ENCODE measurements at regions not wholly inside any gene's neighbourhood (a gene's known extent, or its start where the extent isn't known, plus 50 kb on each side); places are given as distances from the start of the nearest gene placed in this dataset.

DNA sequence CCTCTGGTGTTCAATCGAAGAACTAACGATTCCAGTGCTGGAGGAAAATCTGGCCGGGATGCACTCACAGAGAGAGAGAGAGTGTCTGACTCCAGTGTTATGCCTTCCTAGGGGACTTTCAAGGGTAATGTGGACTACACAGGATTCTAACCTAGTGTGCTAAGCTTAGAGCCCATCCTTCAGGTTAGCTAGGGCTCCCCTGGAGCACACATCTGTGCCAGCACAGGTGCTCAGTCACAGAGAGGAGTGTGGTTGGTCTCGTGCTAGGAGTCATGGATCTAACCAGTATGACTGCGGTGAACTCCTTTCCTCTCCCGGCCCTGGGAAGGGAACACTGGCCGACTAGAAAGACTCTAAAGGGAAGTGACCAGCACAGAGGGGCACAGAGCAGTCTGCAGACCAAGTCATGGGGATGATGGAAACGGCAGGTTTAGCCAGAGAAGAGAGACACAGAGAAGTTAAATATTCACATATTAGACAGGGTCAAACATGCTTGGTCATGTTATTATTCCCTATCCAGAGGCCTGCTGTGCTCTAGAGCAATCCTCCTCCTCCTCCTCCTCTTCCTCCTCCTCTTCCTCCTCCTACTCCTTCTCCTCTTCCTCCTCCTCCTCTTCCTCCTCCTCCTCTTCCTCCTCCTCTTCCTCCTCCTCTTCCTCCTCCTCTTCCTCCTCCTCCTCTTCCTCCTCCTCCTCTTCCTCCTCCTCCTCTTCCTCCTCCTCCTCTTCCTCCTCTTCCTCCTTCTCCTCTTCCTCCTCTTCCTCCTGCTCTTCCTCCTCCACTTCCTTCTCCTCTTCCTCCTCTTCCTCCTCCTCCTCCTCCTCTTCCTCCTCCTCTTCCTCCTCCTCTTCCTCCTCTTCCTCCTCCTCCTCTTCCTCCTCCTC is 280.3 kb downstream of the XXYLT1 start:
- Mint-ChIP-seq H3K27ac (no peak overlapping the region), H3K4me3 (no peak overlapping the region), H3K4me1 (peaks cover 5% of the 10 kb centered on the region; the same call in 2 of the 3 replicates), H3K36me3 (ENCODE audit: low read depth) (no peaks in the 10 kb centered on the region), H3K27me3 (ENCODE audit: insufficient read depth, low read depth, poor library complexity) (peaks cover 4% of the 10 kb centered on the region), H3K9me3 (no peaks in the 10 kb centered on the region)
- Histone ChIP-seq H2AFZ (no peak overlapping the region), H3K79me2 (replicated peaks; ENCODE audit: insufficient read depth) (no peaks in the 10 kb centered on the region), H3K9me2 (ENCODE audit: insufficient read depth) (0 out of 2 replicates have a peak, but pooled peaks cover 3% of the 10 kb centered on the region), H3K27ac (ENCODE audit: low read depth) (no peak overlapping the region), H3K36me3 (ENCODE audit: insufficient read depth) (no peaks in the 10 kb centered on the region), H3K4me2 (no peak overlapping the region), H3F3A (replicated peaks; ENCODE audit: low read depth) (no peaks in the 10 kb centered on the region), H3K4me1 (ENCODE audit: insufficient read depth) (no peaks in the 10 kb centered on the region), H3K27me3 (ENCODE audit: insufficient read depth) (no peaks in the 10 kb centered on the region), H3K4me3 (no peak overlapping the region), H4K20me1 (replicated peaks; ENCODE audit: insufficient read depth) (no peaks in the 10 kb centered on the region)
- DNase-seq (ENCODE audit: low spot score) (no peak), ATAC-seq (no peak)
- TF ChIP-seq EZH2 (IDR thresholded peaks at IDR 0.05; ENCODE audit: low read depth, unreplicated experiment): no peak

DNA sequence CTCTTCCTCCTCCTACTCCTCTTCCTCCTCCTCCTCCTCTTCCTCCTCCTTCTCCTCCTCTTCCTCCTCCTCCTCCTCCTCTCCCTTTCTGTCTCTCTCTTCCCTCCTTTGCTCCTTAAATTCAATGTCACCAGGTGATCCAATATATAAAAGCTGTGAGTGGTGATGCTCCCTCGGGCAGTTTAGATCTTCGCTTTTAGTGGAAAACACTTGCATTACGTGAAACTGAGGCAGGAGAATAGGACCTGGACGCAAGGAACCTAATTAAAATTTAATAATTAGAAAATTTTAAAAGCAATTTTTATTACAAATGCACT is 279.7 kb downstream of the XXYLT1 start:
- Mint-ChIP-seq H3K27me3 (ENCODE audit: insufficient read depth, low read depth, poor library complexity) (peaks cover 2% of the 10 kb centered on the region), H3K36me3 (ENCODE audit: low read depth) (no peaks in the 10 kb centered on the region), H3K9me3 (no peaks in the 10 kb centered on the region), H3K4me3 (no peak overlapping the region), H3K27ac (no peak overlapping the region), H3K4me1 (peaks cover 6% of the 10 kb centered on the region; the same call in 2 of the 3 replicates)
- H3K79me2 ChIP-seq (replicated peaks; ENCODE audit: insufficient read depth): no peaks in the 10 kb centered on the region
- no peak overlapping the region for H3K4me2 ChIP-seq
- no peak overlapping the region for H2AFZ ChIP-seq
- 0 out of 2 replicates have a peak, but pooled peaks cover 3% of the 10 kb centered on the region for H3K9me2 ChIP-seq (ENCODE audit: insufficient read depth)
- H3K36me3 ChIP-seq (ENCODE audit: insufficient read depth): no peaks in the 10 kb centered on the region
- H3F3A ChIP-seq (replicated peaks; ENCODE audit: low read depth): no peaks in the 10 kb centered on the region
- H3K4me3 ChIP-seq: no peak overlapping the region
- no peaks in the 10 kb centered on the region for H4K20me1 ChIP-seq (replicated peaks; ENCODE audit: insufficient read depth)
- H3K27ac ChIP-seq (ENCODE audit: low read depth): no peak overlapping the region
- H3K27me3 ChIP-seq (ENCODE audit: insufficient read depth): no peaks in the 10 kb centered on the region
- H3K4me1 ChIP-seq (ENCODE audit: insufficient read depth): no peaks in the 10 kb centered on the region
- DNase-seq (ENCODE audit: low spot score) (no peak), ATAC-seq (no peak)
- TF ChIP-seq ZNF114 (CRISPR knock-in tag; IDR thresholded peaks at IDR 0.05) (no peak), ZNF331 (CRISPR knock-in tag; IDR thresholded peaks at IDR 0.05; ENCODE audit: low read depth) (no peak), STAT1 (IDR thresholded peaks at IDR 0.05; ENCODE audit: unreplicated experiment) (no peak), EZH2phosphoT487 (IDR thresholded peaks at IDR 0.05; ENCODE audit: unreplicated experiment) (no peak), EZH2 (IDR thresholded peaks at IDR 0.05; ENCODE audit: low read depth, unreplicated experiment) (no peak), POLR2AphosphoS5 (IDR thresholded peaks at IDR 0.05; ENCODE audit: low read depth) (no peak), CREB1 (CRISPR knock-in tag; IDR thresholded peaks at IDR 0.05; ENCODE audit: low read depth) (no peak)
- TF ChIP-seq, protein P1, sequence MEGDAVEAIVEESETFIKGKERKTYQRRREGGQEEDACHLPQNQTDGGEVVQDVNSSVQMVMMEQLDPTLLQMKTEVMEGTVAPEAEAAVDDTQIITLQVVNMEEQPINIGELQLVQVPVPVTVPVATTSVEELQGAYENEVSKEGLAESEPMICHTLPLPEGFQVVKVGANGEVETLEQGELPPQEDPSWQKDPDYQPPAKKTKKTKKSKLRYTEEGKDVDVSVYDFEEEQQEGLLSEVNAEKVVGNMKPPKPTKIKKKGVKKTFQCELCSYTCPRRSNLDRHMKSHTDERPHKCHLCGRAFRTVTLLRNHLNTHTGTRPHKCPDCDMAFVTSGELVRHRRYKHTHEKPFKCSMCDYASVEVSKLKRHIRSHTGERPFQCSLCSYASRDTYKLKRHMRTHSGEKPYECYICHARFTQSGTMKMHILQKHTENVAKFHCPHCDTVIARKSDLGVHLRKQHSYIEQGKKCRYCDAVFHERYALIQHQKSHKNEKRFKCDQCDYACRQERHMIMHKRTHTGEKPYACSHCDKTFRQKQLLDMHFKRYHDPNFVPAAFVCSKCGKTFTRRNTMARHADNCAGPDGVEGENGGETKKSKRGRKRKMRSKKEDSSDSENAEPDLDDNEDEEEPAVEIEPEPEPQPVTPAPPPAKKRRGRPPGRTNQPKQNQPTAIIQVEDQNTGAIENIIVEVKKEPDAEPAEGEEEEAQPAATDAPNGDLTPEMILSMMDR (conservative IDR thresholded peaks at IDR 0.05; ENCODE audit: low read depth in 2 of 2): no peak
- TF ChIP-seq, protein P2, sequence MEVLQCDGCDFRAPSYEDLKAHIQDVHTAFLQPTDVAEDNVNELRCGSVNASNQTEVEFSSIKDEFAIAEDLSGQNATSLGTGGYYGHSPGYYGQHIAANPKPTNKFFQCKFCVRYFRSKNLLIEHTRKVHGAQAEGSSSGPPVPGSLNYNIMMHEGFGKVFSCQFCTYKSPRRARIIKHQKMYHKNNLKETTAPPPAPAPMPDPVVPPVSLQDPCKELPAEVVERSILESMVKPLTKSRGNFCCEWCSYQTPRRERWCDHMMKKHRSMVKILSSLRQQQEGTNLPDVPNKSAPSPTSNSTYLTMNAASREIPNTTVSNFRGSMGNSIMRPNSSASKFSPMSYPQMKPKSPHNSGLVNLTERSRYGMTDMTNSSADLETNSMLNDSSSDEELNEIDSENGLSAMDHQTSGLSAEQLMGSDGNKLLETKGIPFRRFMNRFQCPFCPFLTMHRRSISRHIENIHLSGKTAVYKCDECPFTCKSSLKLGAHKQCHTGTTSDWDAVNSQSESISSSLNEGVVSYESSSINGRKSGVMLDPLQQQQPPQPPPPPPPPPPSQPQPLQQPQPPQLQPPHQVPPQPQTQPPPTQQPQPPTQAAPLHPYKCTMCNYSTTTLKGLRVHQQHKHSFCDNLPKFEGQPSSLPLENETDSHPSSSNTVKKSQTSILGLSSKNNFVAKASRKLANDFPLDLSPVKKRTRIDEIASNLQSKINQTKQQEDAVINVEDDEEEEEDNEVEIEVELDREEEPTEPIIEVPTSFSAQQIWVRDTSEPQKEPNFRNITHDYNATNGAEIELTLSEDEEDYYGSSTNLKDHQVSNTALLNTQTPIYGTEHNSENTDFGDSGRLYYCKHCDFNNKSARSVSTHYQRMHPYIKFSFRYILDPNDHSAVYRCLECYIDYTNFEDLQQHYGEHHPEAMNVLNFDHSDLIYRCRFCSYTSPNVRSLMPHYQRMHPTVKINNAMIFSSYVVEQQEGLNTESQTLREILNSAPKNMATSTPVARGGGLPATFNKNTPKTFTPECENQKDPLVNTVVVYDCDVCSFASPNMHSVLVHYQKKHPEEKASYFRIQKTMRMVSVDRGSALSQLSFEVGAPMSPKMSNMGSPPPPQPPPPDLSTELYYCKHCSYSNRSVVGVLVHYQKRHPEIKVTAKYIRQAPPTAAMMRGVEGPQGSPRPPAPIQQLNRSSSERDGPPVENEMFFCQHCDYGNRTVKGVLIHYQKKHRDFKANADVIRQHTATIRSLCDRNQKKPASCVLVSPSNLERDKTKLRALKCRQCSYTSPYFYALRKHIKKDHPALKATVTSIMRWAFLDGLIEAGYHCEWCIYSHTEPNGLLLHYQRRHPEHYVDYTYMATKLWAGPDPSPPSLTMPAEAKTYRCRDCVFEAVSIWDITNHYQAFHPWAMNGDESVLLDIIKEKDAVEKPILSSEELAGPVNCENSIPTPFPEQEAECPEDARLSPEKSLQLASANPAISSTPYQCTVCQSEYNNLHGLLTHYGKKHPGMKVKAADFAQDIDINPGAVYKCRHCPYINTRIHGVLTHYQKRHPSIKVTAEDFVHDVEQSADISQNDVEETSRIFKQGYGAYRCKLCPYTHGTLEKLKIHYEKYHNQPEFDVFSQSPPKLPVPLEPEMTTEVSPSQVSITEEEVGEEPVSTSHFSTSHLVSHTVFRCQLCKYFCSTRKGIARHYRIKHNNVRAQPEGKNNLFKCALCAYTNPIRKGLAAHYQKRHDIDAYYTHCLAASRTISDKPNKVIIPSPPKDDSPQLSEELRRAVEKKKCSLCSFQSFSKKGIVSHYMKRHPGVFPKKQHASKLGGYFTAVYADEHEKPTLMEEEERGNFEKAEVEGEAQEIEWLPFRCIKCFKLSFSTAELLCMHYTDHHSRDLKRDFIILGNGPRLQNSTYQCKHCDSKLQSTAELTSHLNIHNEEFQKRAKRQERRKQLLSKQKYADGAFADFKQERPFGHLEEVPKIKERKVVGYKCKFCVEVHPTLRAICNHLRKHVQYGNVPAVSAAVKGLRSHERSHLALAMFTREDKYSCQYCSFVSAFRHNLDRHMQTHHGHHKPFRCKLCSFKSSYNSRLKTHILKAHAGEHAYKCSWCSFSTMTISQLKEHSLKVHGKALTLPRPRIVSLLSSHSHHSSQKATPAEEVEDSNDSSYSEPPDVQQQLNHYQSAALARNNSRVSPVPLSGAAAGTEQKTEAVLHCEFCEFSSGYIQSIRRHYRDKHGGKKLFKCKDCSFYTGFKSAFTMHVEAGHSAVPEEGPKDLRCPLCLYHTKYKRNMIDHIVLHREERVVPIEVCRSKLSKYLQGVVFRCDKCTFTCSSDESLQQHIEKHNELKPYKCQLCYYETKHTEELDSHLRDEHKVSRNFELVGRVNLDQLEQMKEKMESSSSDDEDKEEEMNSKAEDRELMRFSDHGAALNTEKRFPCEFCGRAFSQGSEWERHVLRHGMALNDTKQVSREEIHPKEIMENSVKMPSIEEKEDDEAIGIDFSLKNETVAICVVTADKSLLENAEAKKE (CRISPR knock-in tag; IDR thresholded peaks at IDR 0.05): no peak

Measured in GM23338 (cell line).